ENCODE measurements at regions not wholly inside any gene's neighbourhood (a gene's known extent, or its start where the extent isn't known, plus 50 kb on each side); places are given as distances from the start of the nearest gene placed in this dataset.

GRCh38 chr6:108767418-108768165, 80.6 kb upstream of the ARMC2 start:
- H3K36me3 ChIP-seq (ENCODE audit: low read depth, missing control alignments) = no peaks in the 10 kb centered on the region
- peaks cover 11% of the 10 kb centered on the region for H3K4me1 ChIP-seq
- no peak overlapping the region for H3K4me3 ChIP-seq
- no peaks in the 10 kb centered on the region for H3K27me3 ChIP-seq
- no peak overlapping the region for H3K27ac ChIP-seq
- intact Hi-C loops (cut with DNase I; ENCODE audit: low total_unique reads) = no loop called here
- 78 to 91% methylated on average over 7 of the region's 7 CpGs for WGBS, 2 donors
- H3K9me3 ChIP-seq = no peaks in the 10 kb centered on the region
- TF ChIP-seq POLR2A (IDR thresholded peaks at IDR 0.05) (no peak), CTCF (IDR thresholded peaks at IDR 0.05) (no peak)
- no peak for DNase-seq

GRCh38 chr6:108768166-108768555, 80.1 kb upstream of the ARMC2 start:
- DNase-seq = no peak
- WGBS, 2 donors = 74 to 84% methylated on average over 1 of the region's 1 CpG
- intact Hi-C loops (cut with DNase I; ENCODE audit: low total_unique reads) = no loop called here

GRCh38 chr6:108768792-108769524, 79.3 kb upstream of the ARMC2 start:
- Histone ChIP-seq H3K27me3 (no peaks in the 10 kb centered on the region), H3K36me3 (ENCODE audit: low read depth, missing control alignments) (no peaks in the 10 kb centered on the region), H3K27ac (no peak overlapping the region), H3K4me3 (no peak overlapping the region), H3K4me1 (peaks cover 7% of the 10 kb centered on the region), H3K9me3 (no peaks in the 10 kb centered on the region)
- DNase-seq = no peak
- intact Hi-C loops (cut with DNase I; ENCODE audit: low total_unique reads) = no loop called here
- TF ChIP-seq CTCF (IDR thresholded peaks at IDR 0.05) = no peak
- no peak for TF ChIP-seq POLR2A (IDR thresholded peaks at IDR 0.05)
- 89 to 90% methylated on average over 10 of the region's 10 CpGs for WGBS, 2 donors

More at GRCh38 chr6:108768166-108768555, 80.1 kb upstream of the ARMC2 start:
- Histone ChIP-seq H3K4me3 (no peak overlapping the region), H3K4me1 (peaks cover 11% of the 10 kb centered on the region), H3K9me3 (no peaks in the 10 kb centered on the region), H3K27me3 (no peaks in the 10 kb centered on the region), H3K36me3 (ENCODE audit: low read depth, missing control alignments) (no peaks in the 10 kb centered on the region), H3K27ac (no peak overlapping the region)
- TF ChIP-seq POLR2A (IDR thresholded peaks at IDR 0.05) (no peak), CTCF (IDR thresholded peaks at IDR 0.05) (no peak)

GRCh38 chr6:108771421-108771820, 76.8 kb upstream of the ARMC2 start:
- Histone ChIP-seq H3K27me3 (no peaks in the 10 kb centered on the region), H3K27ac (no peak overlapping the region), H3K36me3 (ENCODE audit: low read depth, missing control alignments) (no peaks in the 10 kb centered on the region), H3K9me3 (no peaks in the 10 kb centered on the region), H3K4me3 (no peak overlapping the region), H3K4me1 (no peaks in the 10 kb centered on the region)
- no peak for DNase-seq
- WGBS, 2 donors = 85 to 100% methylated on average over 1 of the region's 1 CpG
- TF ChIP-seq CTCF (IDR thresholded peaks at IDR 0.05) (no peak), POLR2A (IDR thresholded peaks at IDR 0.05) (no peak)
- intact Hi-C loops (cut with DNase I; ENCODE audit: low total_unique reads) = no loop called here

All from testis (tissue), 2 donors.